A549 (cell line): ENCODE measurements at regions not wholly inside any gene's neighbourhood (a gene's known extent, or its start where the extent isn't known, plus 50 kb on each side); places are given as distances from the start of the nearest gene placed in this dataset.

Experiments used
- ATAC-seq, 2 experiments: fragments of 200-7000 bp in 1 of 2; fragments of >200 bp in 1 of 2; cut with Nextera tagmentation in 1 of 2; cut with Tn5 transposase in 1 of 2; 3 replicates each; pipeline versions ENCODE4 v1.8.0 to v1.9.1; 2018 to 2020; ENCODE audit warnings: mild to moderate bottlenecking in 1 of 2, moderate library complexity in 1 of 2
- CTCF ChIA-PET: fragments of 300-600 bp; sonication (Branson Sonifier 250); formaldehyde crosslinking; extraction: SDS; loops from one replicate; lab custom pipeline; 2021; ENCODE audit warnings: antibody characterized with exemption, inconsistent platforms; lab: Yijun Ruan, JAX
- POLR2A ChIA-PET: fragments of 350-600 bp; formaldehyde crosslinking; extraction: SDS; loops from one replicate; lab custom pipeline; 2021; ENCODE audit warnings: antibody characterized with exemption, inconsistent platforms; lab: Yijun Ruan, JAX
- DNase-seq, 2 experiments: peaks; one replicate each; pipeline versions ENCODE4 v3.0.0 to v3.0.0-alpha.2; 2011 to 2016; ENCODE audit warnings: low read depth in 1 of 2, low spot score in 1 of 2
- FAIRE-seq: peaks from 2 replicates; lab custom pipeline; 2011; peaks lifted over from hg19 to GRCh38; lab: Jason Lieb, UNC
- H3K27ac ChIP-seq, 2 experiments: fragments of >200 bp; sonication (Bioruptor Twin); formaldehyde crosslinking; 3 replicates each; pipeline ENCODE4 v1.5.1; 2016 to 2017
- H3K4me1 ChIP-seq: fragments of >200 bp; sonication (Bioruptor Twin); formaldehyde crosslinking; 3 replicates; pipeline ENCODE4 v1.6.1; 2016
- H3K4me2 ChIP-seq: fragments of >200 bp; sonication (Bioruptor Twin); formaldehyde crosslinking; 3 replicates; pipeline ENCODE4 v1.6.1; 2016
- H3K4me3 ChIP-seq: fragments of >200 bp; sonication (Bioruptor Twin); formaldehyde crosslinking; 3 replicates; pipeline ENCODE4 v1.5.1; 2016
- H3K9me3 ChIP-seq: fragments of >200 bp; sonication (Bioruptor Twin); formaldehyde crosslinking; 3 replicates; pipeline ENCODE4 v1.6.1; 2016
- CBX8 ChIP-seq: fragments of 200-600 bp; sonication (generic); IDR thresholded peaks from 2 replicates; pipeline ENCODE4 v1.6.1; 2016
- CHD4 ChIP-seq: fragments of 200-600 bp; sonication (generic); IDR thresholded peaks from 2 replicates; pipeline ENCODE4 v1.6.1; 2016; ENCODE audit warnings: antibody characterized with exemption, mild to moderate bottlenecking, borderline replicate concordance
- CTCF ChIP-seq: fragments of >200 bp; sonication (Bioruptor Twin); formaldehyde crosslinking; IDR thresholded peaks from 3 replicates; pipeline ENCODE4 v1.5.1; 2016
- E2F6 ChIP-seq: IDR thresholded peaks from 2 replicates; pipeline ENCODE4 v1.6.1; 2012; ENCODE audit warnings: low read depth, borderline replicate concordance
- ESRRA ChIP-seq: fragments of 150-350 bp; IDR thresholded peaks from 2 replicates; pipeline ENCODE4 v1.6.1; 2014; ENCODE audit warnings: mild to moderate bottlenecking, low read length, borderline replicate concordance
- FOSL2 ChIP-seq, 2 experiments: fragments of 450-650 bp in 1 of 2; fragments of >200 bp in 1 of 2; sonication (Bioruptor Twin) in 1 of 2; formaldehyde crosslinking; IDR thresholded peaks; 2 replicates each; pipeline versions ENCODE4 v1.5.0 to v1.6.1; 2016 to 2020; ENCODE audit warnings: mild to moderate bottlenecking in 1 of 2, moderate library complexity in 1 of 2
- FOXS1 ChIP-seq: fragments of 250-450 bp; sonication (Bioruptor Pico); IDR thresholded peaks from 2 replicates; pipeline ENCODE4 v1.5.0; 2020; ENCODE audit warnings: mild to moderate bottlenecking, moderate library complexity
- HMGXB4 ChIP-seq: fragments of 250-450 bp; sonication (Bioruptor Pico); IDR thresholded peaks from 2 replicates; pipeline ENCODE4 v1.5.0; 2021; ENCODE audit warnings: mild to moderate bottlenecking, moderate library complexity, borderline replicate concordance
- HOXB5 ChIP-seq: fragments of 250-450 bp; sonication (Bioruptor Pico); IDR thresholded peaks from 2 replicates; pipeline ENCODE4 v1.5.0; 2020; ENCODE audit warnings: mild to moderate bottlenecking, moderate library complexity
- KDM5A ChIP-seq: fragments of 200-600 bp; sonication (generic); IDR thresholded peaks from 2 replicates; pipeline ENCODE4 v1.6.1; 2016; ENCODE audit warnings: antibody characterized with exemption, mild to moderate bottlenecking
- PBX3 ChIP-seq: IDR thresholded peaks from 2 replicates; pipeline ENCODE4 v1.6.1; 2012
- POLR2A ChIP-seq: IDR thresholded peaks from 2 replicates; pipeline ENCODE4 v1.6.1; 2012; ENCODE audit warnings: mild to moderate bottlenecking, low read length
- POLR2AphosphoS2 ChIP-seq: conservative IDR thresholded peaks from 2 replicates; pipeline ENCODE4 v1.6.1; 2012; ENCODE audit warnings: low read length, improper control_type of control experiment, inconsistent platforms
- RAD21 ChIP-seq, 2 experiments: fragments of >200 bp in 1 of 2; sonication (Bioruptor Twin) in 1 of 2; formaldehyde crosslinking in 1 of 2; IDR thresholded peaks in 1 of 2; conservative IDR thresholded peaks in 1 of 2; 2 replicates in 1 of 2; 3 replicates in 1 of 2; pipeline ENCODE4 v1.6.1; 2012 to 2018; ENCODE audit warnings: inconsistent platforms in 1 of 2
- RARB ChIP-seq: fragments of 250-450 bp; sonication (Bioruptor Pico); IDR thresholded peaks from 2 replicates; pipeline ENCODE4 v1.8.0; 2021; ENCODE audit warnings: mild to moderate bottlenecking, moderate library complexity
- RCOR1 ChIP-seq: fragments of 150-350 bp; IDR thresholded peaks from 2 replicates; pipeline ENCODE4 v1.6.1; 2014; ENCODE audit warnings: antibody characterized with exemption, low read length, low read depth
- RNF2 ChIP-seq: fragments of 200-600 bp; sonication (generic); IDR thresholded peaks from 2 replicates; pipeline ENCODE4 v1.6.1; 2016; ENCODE audit warnings: low read depth, mild to moderate bottlenecking, antibody characterized with exemption, moderate library complexity, borderline replicate concordance
- SMC3 ChIP-seq: fragments of >200 bp; sonication (Bioruptor Twin); formaldehyde crosslinking; IDR thresholded peaks from 3 replicates; pipeline ENCODE4 v1.6.1; 2018; ENCODE audit warnings: inconsistent platforms
- SREBF2 ChIP-seq: fragments of 450-650 bp; IDR thresholded peaks from 2 replicates; pipeline ENCODE4 v1.6.1; 2014; ENCODE audit warnings: mild to moderate bottlenecking, moderate library complexity
- USF2 ChIP-seq: fragments of 450-650 bp; IDR thresholded peaks from 2 replicates; pipeline ENCODE4 v1.6.1; 2014; ENCODE audit warnings: antibody characterized with exemption
- ZC3H11A ChIP-seq: fragments of 450-650 bp; IDR thresholded peaks from 2 replicates; pipeline ENCODE4 v1.6.1; 2014; ENCODE audit warnings: antibody characterized with exemption, mild to moderate bottlenecking
- ZFP36 ChIP-seq: fragments of 450-650 bp; IDR thresholded peaks from 2 replicates; pipeline ENCODE4 v1.6.1; 2014; ENCODE audit warnings: borderline replicate concordance; ENCODE audit not compliant: partially characterized antibody
- ZNF302 ChIP-seq: fragments of 250-450 bp; sonication (Bioruptor Pico); IDR thresholded peaks from 2 replicates; pipeline ENCODE4 v1.9.0; 2021; ENCODE audit warnings: inconsistent platforms, mild to moderate bottlenecking, moderate library complexity
- ZSCAN20 ChIP-seq: fragments of 250-450 bp; sonication (Bioruptor Pico); IDR thresholded peaks from 2 replicates; pipeline ENCODE4 v1.8.0; 2022; ENCODE audit warnings: mild to moderate bottlenecking, moderate library complexity
- WGBS: methylation state at CpG from one replicate; pipeline ENCODE4 v1.1.6; 2017; ENCODE audit errors: missing lambda C conversion rate; 5-methylcytosine and 5-hydroxymethylcytosine counted together

- CTCF ChIA-PET = interaction anchor here (1.3 to 1.5 kb wide), 2 partner anchors 9 to 32 kb away, joined by 3 read pairs; no protein-coding TSS in a partner anchor
- Histone ChIP-seq H3K4me3 (no peak overlapping the region), H3K9me3 (no peaks in the 10 kb centered on the region), H3K27ac (no peak overlapping the region), H3K4me1 (peaks cover 24% of the 10 kb centered on the region), H3K4me2 (no peak overlapping the region)
- FAIRE-seq (no peak), DNase-seq (no peak), ATAC-seq (no peak)
- TF ChIP-seq RCOR1 (no peak), ESRRA (no peak), POLR2A (no peak), HOXB5 (CRISPR knock-in tag) (no peak), RAD21 (conservative IDR thresholded peaks at IDR 0.05 in 1 of 2, IDR thresholded peaks at IDR 0.05 in 1 of 2) (no peak), FOXS1 (CRISPR knock-in tag) (no peak), PBX3 (no peak), CBX8 (no peak), ZSCAN20 (CRISPR knock-in tag) (no peak), KDM5A (no peak), ZC3H11A (no peak), CTCF (no peak)
- 77% methylated on average over 1 of the region's 1 CpG for WGBS
- POLR2A ChIA-PET = no interaction called here
Measured at GRCh38 chr11:19511066-19511412, 201.6 kb upstream of the NAV2 start.

GRCh38 chr11:19510468-19510867 lies 202.2 kb upstream of the NAV2 start:
- DNase-seq (no peak), FAIRE-seq (no peak), ATAC-seq (no peak)
- POLR2A ChIA-PET = no interaction called here
- Histone ChIP-seq H3K4me1 (peaks cover 24% of the 10 kb centered on the region), H3K27ac (no peak overlapping the region), H3K4me3 (no peak overlapping the region), H3K9me3 (no peaks in the 10 kb centered on the region), H3K4me2 (no peak overlapping the region)
- CTCF ChIA-PET = interaction anchor here (0.6 to 1.3 kb wide), 3 partner anchors 10 to 42 kb away, joined by 3 read pairs; no protein-coding TSS in a partner anchor
- WGBS = 55% methylated on average over 8 of the region's 8 CpGs
- TF ChIP-seq USF2 (no peak), HMGXB4 (CRISPR knock-in tag) (no peak), CHD4 (no peak), RNF2 (no peak)

GRCh38 chr11:19509215-19509614 lies 203.4 kb upstream of the NAV2 start:
- ChIA-PET POLR2A (no interaction called here), CTCF (no interaction called here)
- WGBS = 88% methylated on average over 6 of the region's 6 CpGs
- ATAC-seq (no peak), DNase-seq (no peak), FAIRE-seq (no peak)
- Histone ChIP-seq H3K4me1 (peaks cover 24% of the 10 kb centered on the region), H3K4me3 (no peak overlapping the region), H3K4me2 (no peak overlapping the region; the same call in 2 of the 3 replicates), H3K9me3 (no peaks in the 10 kb centered on the region), H3K27ac (no peak overlapping the region)
- TF ChIP-seq SREBF2 (no peak), E2F6 (no peak), RAD21 (conservative IDR thresholded peaks at IDR 0.05 in 1 of 2, IDR thresholded peaks at IDR 0.05 in 1 of 2) (no peak), ZNF302 (CRISPR knock-in tag) (no peak), RARB (CRISPR knock-in tag) (no peak), POLR2AphosphoS2 (no peak), FOSL2 (IDR thresholded peaks at IDR 0.05) (no peak), FOSL2 (CRISPR knock-in tag; IDR thresholded peaks at IDR 0.05) (no peak), ZFP36 (no peak), SMC3 (no peak), ESRRA (no peak)
